Chondrocyte (in vitro differentiated cells): ENCODE measurements at regions not wholly inside any gene's neighbourhood (a gene's known extent, or its start where the extent isn't known, plus 50 kb on each side); places are given as distances from the start of the nearest gene placed in this dataset.
"Not testable (repeated sequence)": the region's sequence is repeated elsewhere in the genome, so short reads cannot be mapped to it uniquely, and the experiment has no call there.

Source experiments
- DNase-seq: peaks from one replicate; pipeline ENCODE4 v3.0.0; 2021; ENCODE audit warnings: mixed read lengths, low spot score
- H3K27ac Mint-ChIP-seq: one replicate; pipeline ENCODE4 v1.8.0; 2021; ENCODE audit warnings: mild to moderate bottlenecking, moderate library complexity, mixed read lengths; ENCODE audit not compliant: unreplicated experiment
- H3K27me3 Mint-ChIP-seq: 2 replicates; pipeline ENCODE4 v1.8.0; 2021; ENCODE audit warnings: low read depth, mixed read lengths
- H3K36me3 Mint-ChIP-seq: 2 replicates; pipeline ENCODE4 v1.8.0; 2021; ENCODE audit warnings: low read depth, mixed read lengths
- H3K4me1 Mint-ChIP-seq: 2 replicates; pipeline ENCODE4 v1.8.0; 2021; ENCODE audit warnings: low read depth, mild to moderate bottlenecking, mixed read lengths
- H3K4me3 Mint-ChIP-seq: one replicate; pipeline ENCODE4 v1.8.0; 2021; ENCODE audit warnings: mild to moderate bottlenecking, moderate library complexity, mixed read lengths; ENCODE audit not compliant: unreplicated experiment
- H3K9me3 Mint-ChIP-seq: 2 replicates; pipeline ENCODE4 v1.8.0; 2021; ENCODE audit warnings: low read depth, mixed read lengths
- TF ChIP-seq, protein P1 (sequence below): fragments of 200-600 bp; sonication (generic); IDR thresholded peaks from 2 replicates; pipeline ENCODE4 v1.5.0; 2021; ENCODE audit warnings: antibody characterized with exemption, mild to moderate bottlenecking, moderate library complexity

DNA sequence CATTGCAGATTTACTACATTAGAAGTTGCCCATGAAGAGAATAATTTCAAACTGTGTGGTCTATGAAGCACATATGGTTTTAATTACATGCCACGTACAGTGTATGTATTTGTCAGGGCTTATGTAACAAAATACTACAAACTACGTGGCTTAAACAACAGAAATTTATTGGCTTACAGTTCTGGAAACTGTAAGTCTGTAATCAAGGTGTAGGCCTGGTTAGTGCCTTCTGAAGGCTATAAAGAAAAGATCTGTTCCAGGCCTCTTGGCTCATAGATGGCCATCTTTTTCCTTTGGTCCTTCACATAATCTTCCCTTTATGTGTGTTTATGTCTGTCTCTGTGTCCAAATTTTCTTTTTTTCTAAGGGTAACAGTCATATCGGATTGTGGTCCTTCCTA, 1160.2 kb downstream of the FAM133A start:
- Mint-ChIP-seq H3K27me3 (no peaks in the 10 kb centered on the region), H3K4me3 (no peak overlapping the region), H3K27ac (no peak overlapping the region), H3K4me1 (no peaks in the 10 kb centered on the region), H3K9me3 (no peaks in the 10 kb centered on the region), H3K36me3 (no peaks in the 10 kb centered on the region)
- TF ChIP-seq, protein P1, sequence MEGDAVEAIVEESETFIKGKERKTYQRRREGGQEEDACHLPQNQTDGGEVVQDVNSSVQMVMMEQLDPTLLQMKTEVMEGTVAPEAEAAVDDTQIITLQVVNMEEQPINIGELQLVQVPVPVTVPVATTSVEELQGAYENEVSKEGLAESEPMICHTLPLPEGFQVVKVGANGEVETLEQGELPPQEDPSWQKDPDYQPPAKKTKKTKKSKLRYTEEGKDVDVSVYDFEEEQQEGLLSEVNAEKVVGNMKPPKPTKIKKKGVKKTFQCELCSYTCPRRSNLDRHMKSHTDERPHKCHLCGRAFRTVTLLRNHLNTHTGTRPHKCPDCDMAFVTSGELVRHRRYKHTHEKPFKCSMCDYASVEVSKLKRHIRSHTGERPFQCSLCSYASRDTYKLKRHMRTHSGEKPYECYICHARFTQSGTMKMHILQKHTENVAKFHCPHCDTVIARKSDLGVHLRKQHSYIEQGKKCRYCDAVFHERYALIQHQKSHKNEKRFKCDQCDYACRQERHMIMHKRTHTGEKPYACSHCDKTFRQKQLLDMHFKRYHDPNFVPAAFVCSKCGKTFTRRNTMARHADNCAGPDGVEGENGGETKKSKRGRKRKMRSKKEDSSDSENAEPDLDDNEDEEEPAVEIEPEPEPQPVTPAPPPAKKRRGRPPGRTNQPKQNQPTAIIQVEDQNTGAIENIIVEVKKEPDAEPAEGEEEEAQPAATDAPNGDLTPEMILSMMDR, result no peak
- DNase-seq, result no peak

DNA sequence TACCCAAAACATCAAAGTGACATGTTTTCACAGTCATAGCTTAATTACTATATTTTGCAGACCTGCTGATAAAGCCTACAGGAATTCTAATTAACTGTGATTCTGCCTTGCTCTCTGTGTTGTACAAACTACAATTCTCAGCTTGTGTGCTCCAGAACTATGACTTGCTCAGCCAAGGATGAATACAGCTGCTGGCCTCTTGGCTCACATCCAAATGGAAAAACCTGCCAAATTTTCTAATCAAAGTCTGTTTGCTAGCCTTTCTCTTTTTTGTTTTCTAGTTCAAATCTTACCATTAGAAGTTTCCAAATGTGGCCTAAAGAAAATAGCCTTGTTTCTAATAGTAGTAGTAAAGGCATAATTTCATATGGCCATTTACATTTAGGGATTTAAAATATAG, 1176.8 kb downstream of the FAM133A start:
- Mint-ChIP-seq H3K27me3 (no peaks in the 10 kb centered on the region), H3K4me3 (no peak overlapping the region), H3K4me1 (no peaks in the 10 kb centered on the region), H3K27ac (no peak overlapping the region), H3K9me3 (no peaks in the 10 kb centered on the region), H3K36me3 (no peaks in the 10 kb centered on the region)
- no peak for DNase-seq
- TF ChIP-seq, protein P1, result no peak

DNA sequence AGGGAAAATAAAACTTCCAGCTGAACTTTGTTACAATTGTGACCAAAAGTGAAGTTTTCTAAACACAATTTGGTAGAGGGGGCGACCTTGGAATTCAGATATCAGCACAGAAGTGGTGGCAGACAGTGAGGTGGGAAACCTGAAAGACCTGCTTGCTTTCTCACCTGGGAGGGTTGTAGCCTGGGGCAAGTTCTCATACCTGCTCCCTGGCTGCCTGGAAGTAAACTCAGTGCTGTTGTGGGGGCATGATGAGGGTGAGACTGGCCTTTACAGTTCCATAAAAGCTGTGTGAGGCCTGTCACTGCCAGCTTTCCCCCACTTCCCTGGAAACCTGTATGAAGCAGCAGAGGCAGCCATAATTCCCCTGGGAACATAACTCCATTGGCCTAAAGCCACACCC, 1180.2 kb downstream of the FAM133A start:
- H3K4me3 Mint-ChIP-seq, result no peak overlapping the region
- peaks cover 4% of the 10 kb centered on the region for H3K9me3 Mint-ChIP-seq
- no peak overlapping the region for H3K27ac Mint-ChIP-seq
- TF ChIP-seq, protein P1, result no peak
- no peaks in the 10 kb centered on the region for H3K36me3 Mint-ChIP-seq
- H3K4me1 Mint-ChIP-seq, result no peaks in the 10 kb centered on the region
- H3K27me3 Mint-ChIP-seq, result no peaks in the 10 kb centered on the region
- no peak for DNase-seq

DNA sequence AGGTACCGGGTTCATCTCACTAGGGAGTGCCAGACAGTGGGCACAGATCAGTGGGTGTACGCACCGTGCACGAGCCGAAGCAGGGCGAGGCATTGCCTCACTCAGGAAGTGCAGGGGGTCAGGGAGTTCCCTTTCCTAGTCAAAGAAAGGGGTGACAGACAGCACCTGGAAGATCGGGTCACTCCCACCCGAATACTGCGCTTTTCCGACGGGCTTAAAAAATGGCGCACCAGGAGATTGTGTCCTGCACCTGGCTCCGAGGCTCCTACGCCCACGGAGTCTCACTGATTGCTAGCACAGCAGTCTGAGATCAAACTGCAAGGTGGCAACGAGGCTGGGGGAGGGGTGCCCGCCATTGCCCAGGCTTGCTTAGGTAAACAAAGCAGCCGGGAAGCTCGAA, 1188.5 kb downstream of the FAM133A start:
- peaks cover 12% of the 10 kb centered on the region for H3K9me3 Mint-ChIP-seq
- peak; percentile 26 for DNase-seq
- not testable (repeated sequence) for H3K27me3 Mint-ChIP-seq, H3K4me3 Mint-ChIP-seq, H3K27ac Mint-ChIP-seq, H3K4me1 Mint-ChIP-seq, H3K36me3 Mint-ChIP-seq

DNA sequence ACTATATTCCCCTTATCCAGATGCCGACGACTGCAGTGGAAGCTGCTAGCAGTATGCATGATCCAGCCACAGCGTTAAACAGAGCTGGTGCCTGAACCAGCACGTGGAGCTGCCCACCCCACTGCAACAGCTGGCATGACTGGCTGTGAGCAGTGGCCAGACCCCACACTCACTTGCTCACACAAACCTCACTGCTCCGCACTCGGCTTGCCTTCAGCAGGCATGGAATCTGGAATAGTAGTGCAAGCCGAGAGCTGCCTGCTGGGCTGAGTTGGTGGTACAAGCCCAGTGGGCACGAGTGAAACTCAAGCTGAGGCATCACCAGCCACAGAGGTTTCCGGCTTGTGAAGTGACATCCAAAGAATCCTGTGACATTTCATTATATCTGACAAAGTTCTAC, 1197.6 kb downstream of the FAM133A start:
- Mint-ChIP-seq H3K9me3 (no peaks in the 10 kb centered on the region), H3K27ac (no peak overlapping the region), H3K4me3 (no peak overlapping the region), H3K4me1 (no peaks in the 10 kb centered on the region), H3K36me3 (no peaks in the 10 kb centered on the region), H3K27me3 (no peaks in the 10 kb centered on the region)
- TF ChIP-seq, protein P1, result no peak
- peak; percentile 75 for DNase-seq

DNA sequence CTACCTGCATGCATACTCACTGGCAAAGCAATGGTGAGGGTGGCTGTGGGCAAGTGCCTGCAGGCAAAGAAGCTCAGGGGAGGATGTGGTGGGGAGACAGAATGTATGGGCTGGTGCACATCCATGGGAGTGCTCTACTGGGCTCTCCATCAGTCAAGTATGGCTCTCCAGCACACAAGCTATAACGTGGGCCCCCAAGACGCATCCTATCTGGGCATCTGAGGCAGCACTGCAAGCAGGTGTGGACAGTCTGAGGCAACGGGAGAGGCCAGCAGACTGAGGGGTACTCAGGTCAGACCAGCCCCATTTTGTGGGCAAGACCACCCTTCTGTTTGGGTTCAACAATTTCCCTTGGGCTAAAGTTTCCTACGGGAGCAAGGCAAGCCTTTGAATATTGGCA, 1227.8 kb downstream of the FAM133A start:
- no peaks in the 10 kb centered on the region for H3K36me3 Mint-ChIP-seq
- no peak overlapping the region for H3K27ac Mint-ChIP-seq
- no peaks in the 10 kb centered on the region for H3K27me3 Mint-ChIP-seq
- peaks cover 21% of the 10 kb centered on the region for H3K9me3 Mint-ChIP-seq
- H3K4me1 Mint-ChIP-seq, result no peaks in the 10 kb centered on the region
- TF ChIP-seq, protein P1, result no peak
- no peak overlapping the region for H3K4me3 Mint-ChIP-seq
- DNase-seq, result peak; percentile 60
